Hepatocyte (in vitro differentiated cells): ENCODE measurements at regions not wholly inside any gene's neighbourhood (a gene's known extent, or its start where the extent isn't known, plus 50 kb on each side); places are given as distances from the start of the nearest gene placed in this dataset.

Experiments used
- DNase-seq: peaks from one replicate; pipeline ENCODE4 v3.0.0-alpha.2; 2016; ENCODE audit warnings: low spot score
- H2AFZ ChIP-seq: fragments of 200-600 bp; sonication (generic); 2 replicates; pipeline ENCODE4 v1.6.0; 2016; ENCODE audit warnings: antibody characterized with exemption, mild to moderate bottlenecking
- H3K27ac ChIP-seq: fragments of 200-600 bp; sonication (generic); 2 replicates; pipeline ENCODE4 v1.5.1; 2016; ENCODE audit warnings: mild to moderate bottlenecking
- H3K27me3 ChIP-seq: fragments of 200-600 bp; sonication (generic); 2 replicates; pipeline ENCODE4 v1.6.1; 2016
- H3K36me3 ChIP-seq: fragments of 200-600 bp; sonication (generic); replicated peaks from 2 replicates; pipeline ENCODE4 v1.5.1; 2016; ENCODE audit warnings: low read depth; ENCODE audit not compliant: insufficient read depth
- H3K4me1 ChIP-seq: fragments of 200-600 bp; sonication (generic); 2 replicates; pipeline ENCODE4 v1.5.1; 2016; ENCODE audit warnings: mild to moderate bottlenecking, moderate library complexity; ENCODE audit not compliant: insufficient read depth
- H3K4me2 ChIP-seq: fragments of 200-600 bp; sonication (generic); 2 replicates; pipeline ENCODE4 v1.6.0; 2016
- H3K4me3 ChIP-seq: fragments of 200-600 bp; sonication (generic); 2 replicates; pipeline ENCODE4 v1.5.1; 2016; ENCODE audit warnings: mild to moderate bottlenecking
- H3K79me2 ChIP-seq: fragments of 200-600 bp; sonication (generic); 2 replicates; pipeline ENCODE4 v1.6.0; 2017; ENCODE audit warnings: mild to moderate bottlenecking
- H3K9me2 ChIP-seq: fragments of 200-600 bp; sonication (generic); replicated peaks from 2 replicates; pipeline ENCODE4 v1.6.0; 2017; ENCODE audit warnings: mild to moderate bottlenecking; ENCODE audit not compliant: insufficient read depth
- H3K9me3 ChIP-seq: fragments of 200-600 bp; sonication (generic); 2 replicates; pipeline ENCODE4 v1.5.1; 2016; ENCODE audit warnings: low read depth, mild to moderate bottlenecking
- H4K20me1 ChIP-seq: fragments of 200-600 bp; sonication (generic); 2 replicates; pipeline ENCODE4 v1.6.0; 2016; ENCODE audit warnings: mild to moderate bottlenecking; ENCODE audit not compliant: insufficient read depth, poor library complexity, severe bottlenecking
- EZH2 ChIP-seq: fragments of 200-600 bp; sonication (generic); IDR thresholded peaks from 2 replicates; pipeline ENCODE4 v1.6.1; 2016; ENCODE audit warnings: antibody characterized with exemption, mild to moderate bottlenecking, borderline replicate concordance
- EZH2phosphoT487 ChIP-seq: fragments of 200-600 bp; sonication (generic); IDR thresholded peaks from one replicate; pipeline ENCODE4 v1.6.1; 2018; ENCODE audit warnings: antibody characterized with exemption, mild to moderate bottlenecking, low read depth, moderate library complexity; ENCODE audit not compliant: unreplicated experiment, severe bottlenecking
- WGBS: methylation state at CpG from one replicate; pipeline ENCODE4 v1.1.6; 2016; ENCODE audit warnings: low lambda C conversion rate; ENCODE audit errors: missing lambda C conversion rate; 5-methylcytosine and 5-hydroxymethylcytosine counted together
- TF ChIP-seq, protein P1 (sequence below): fragments of 200-600 bp; sonication (generic); IDR thresholded peaks from 2 replicates; pipeline ENCODE4 v1.5.1; 2016; ENCODE audit warnings: antibody characterized with exemption, mild to moderate bottlenecking; ENCODE audit not compliant: poor library complexity

- Histone ChIP-seq H3K9me3 (no peaks in the 10 kb centered on the region), H3K27me3 (no peaks in the 10 kb centered on the region), H3K4me3 (no peak overlapping the region), H3K9me2 (no peaks in the 10 kb centered on the region), H3K27ac (no peak overlapping the region), H4K20me1 (no peaks in the 10 kb centered on the region), H3K36me3 (no peaks in the 10 kb centered on the region), H2AFZ (no peak overlapping the region), H3K4me2 (no peak overlapping the region), H3K4me1 (peaks cover 8% of the 10 kb centered on the region), H3K79me2 (no peaks in the 10 kb centered on the region)
- 85% methylated on average over 24 of the region's 24 CpGs for WGBS
- TF ChIP-seq, protein P1, sequence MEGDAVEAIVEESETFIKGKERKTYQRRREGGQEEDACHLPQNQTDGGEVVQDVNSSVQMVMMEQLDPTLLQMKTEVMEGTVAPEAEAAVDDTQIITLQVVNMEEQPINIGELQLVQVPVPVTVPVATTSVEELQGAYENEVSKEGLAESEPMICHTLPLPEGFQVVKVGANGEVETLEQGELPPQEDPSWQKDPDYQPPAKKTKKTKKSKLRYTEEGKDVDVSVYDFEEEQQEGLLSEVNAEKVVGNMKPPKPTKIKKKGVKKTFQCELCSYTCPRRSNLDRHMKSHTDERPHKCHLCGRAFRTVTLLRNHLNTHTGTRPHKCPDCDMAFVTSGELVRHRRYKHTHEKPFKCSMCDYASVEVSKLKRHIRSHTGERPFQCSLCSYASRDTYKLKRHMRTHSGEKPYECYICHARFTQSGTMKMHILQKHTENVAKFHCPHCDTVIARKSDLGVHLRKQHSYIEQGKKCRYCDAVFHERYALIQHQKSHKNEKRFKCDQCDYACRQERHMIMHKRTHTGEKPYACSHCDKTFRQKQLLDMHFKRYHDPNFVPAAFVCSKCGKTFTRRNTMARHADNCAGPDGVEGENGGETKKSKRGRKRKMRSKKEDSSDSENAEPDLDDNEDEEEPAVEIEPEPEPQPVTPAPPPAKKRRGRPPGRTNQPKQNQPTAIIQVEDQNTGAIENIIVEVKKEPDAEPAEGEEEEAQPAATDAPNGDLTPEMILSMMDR, result no peak
- TF ChIP-seq EZH2 (no peak), EZH2phosphoT487 (no peak)
- DNase-seq, result no peak
These were observed 122.6 kb upstream of the FOXF1 start for GRCh38 chr16:86387468-86388440.

DNA sequence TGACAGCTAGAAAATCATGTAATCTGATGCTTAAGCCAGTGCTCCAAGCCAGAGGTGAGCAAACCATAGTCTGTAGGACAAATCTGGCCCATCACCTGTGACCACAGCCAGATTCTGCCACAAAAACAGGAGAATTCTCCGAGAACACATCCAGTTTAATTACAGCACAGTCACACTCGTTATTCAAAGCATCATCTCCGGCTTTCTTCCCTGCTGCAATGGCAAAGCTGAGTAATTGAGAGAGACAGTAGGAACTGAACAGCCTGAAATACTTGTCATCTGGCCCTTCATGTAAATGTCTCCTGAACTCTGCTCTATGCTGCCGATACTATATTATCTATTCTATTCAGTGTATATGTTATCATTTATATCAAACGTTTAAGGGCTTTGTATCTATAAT, 121.4 kb upstream of the FOXF1 start:
- no peak overlapping the region for H2AFZ ChIP-seq
- WGBS, result 82% methylated on average over 5 of the region's 5 CpGs
- peaks cover 8% of the 10 kb centered on the region for H3K4me1 ChIP-seq
- H3K79me2 ChIP-seq, result no peaks in the 10 kb centered on the region
- DNase-seq, result no peak
- H3K4me3 ChIP-seq, result no peak overlapping the region
- no peaks in the 10 kb centered on the region for H3K27me3 ChIP-seq
- no peaks in the 10 kb centered on the region for H4K20me1 ChIP-seq
- no peaks in the 10 kb centered on the region for H3K9me2 ChIP-seq
- no peak for TF ChIP-seq EZH2
- no peak for TF ChIP-seq EZH2phosphoT487
- TF ChIP-seq, protein P1, result no peak
- no peak overlapping the region for H3K27ac ChIP-seq
- no peak overlapping the region for H3K4me2 ChIP-seq
- H3K36me3 ChIP-seq, result no peaks in the 10 kb centered on the region
- no peaks in the 10 kb centered on the region for H3K9me3 ChIP-seq

- H3K9me3 ChIP-seq, result no peaks in the 10 kb centered on the region
- peaks cover 8% of the 10 kb centered on the region for H3K4me1 ChIP-seq
- no peaks in the 10 kb centered on the region for H3K27me3 ChIP-seq
- TF ChIP-seq EZH2phosphoT487, result no peak
- TF ChIP-seq EZH2, result no peak
- TF ChIP-seq, protein P1, result no peak
- no peaks in the 10 kb centered on the region for H4K20me1 ChIP-seq
- no peak overlapping the region for H2AFZ ChIP-seq
- WGBS, result 74% methylated on average over 17 of the region's 17 CpGs
- no peak for DNase-seq
- H3K36me3 ChIP-seq, result no peaks in the 10 kb centered on the region
- H3K4me2 ChIP-seq, result no peak overlapping the region
- no peaks in the 10 kb centered on the region for H3K79me2 ChIP-seq
- no peak overlapping the region for H3K4me3 ChIP-seq
- no peaks in the 10 kb centered on the region for H3K9me2 ChIP-seq
- H3K27ac ChIP-seq, result no peak overlapping the region
These were observed 120.6 kb upstream of the FOXF1 start for GRCh38 chr16:86389566-86390328.
